ENCODE measurements at regions not wholly inside any gene's neighbourhood (a gene's known extent, or its start where the extent isn't known, plus 50 kb on each side); places are given as distances from the start of the nearest gene placed in this dataset.

DNA sequence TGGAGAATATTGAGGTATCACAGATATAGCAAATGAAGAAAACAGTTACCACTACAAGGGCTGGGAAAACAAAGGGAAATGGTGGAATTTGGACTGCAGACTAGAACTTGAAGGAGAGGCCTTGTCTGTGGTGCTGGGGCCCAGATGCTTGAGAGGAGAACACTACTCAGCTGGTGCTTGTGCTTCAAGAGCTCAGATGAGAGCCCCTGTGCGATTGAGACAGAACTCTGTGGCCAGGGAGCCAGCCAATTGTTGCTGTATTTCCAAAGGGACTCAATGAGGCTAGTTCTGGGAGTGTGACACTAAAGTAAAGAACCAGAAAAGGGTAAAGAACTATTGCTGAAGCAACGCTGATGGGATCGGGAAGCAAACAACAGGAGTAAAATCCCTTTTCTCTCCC is 406.5 kb upstream of the SEMA3D start:
- no peak for TF ChIP-seq POLR2AphosphoS5 (IDR thresholded peaks at IDR 0.05)
- TF ChIP-seq, protein P1, sequence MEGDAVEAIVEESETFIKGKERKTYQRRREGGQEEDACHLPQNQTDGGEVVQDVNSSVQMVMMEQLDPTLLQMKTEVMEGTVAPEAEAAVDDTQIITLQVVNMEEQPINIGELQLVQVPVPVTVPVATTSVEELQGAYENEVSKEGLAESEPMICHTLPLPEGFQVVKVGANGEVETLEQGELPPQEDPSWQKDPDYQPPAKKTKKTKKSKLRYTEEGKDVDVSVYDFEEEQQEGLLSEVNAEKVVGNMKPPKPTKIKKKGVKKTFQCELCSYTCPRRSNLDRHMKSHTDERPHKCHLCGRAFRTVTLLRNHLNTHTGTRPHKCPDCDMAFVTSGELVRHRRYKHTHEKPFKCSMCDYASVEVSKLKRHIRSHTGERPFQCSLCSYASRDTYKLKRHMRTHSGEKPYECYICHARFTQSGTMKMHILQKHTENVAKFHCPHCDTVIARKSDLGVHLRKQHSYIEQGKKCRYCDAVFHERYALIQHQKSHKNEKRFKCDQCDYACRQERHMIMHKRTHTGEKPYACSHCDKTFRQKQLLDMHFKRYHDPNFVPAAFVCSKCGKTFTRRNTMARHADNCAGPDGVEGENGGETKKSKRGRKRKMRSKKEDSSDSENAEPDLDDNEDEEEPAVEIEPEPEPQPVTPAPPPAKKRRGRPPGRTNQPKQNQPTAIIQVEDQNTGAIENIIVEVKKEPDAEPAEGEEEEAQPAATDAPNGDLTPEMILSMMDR (IDR thresholded peaks at IDR 0.05 in 8 of 11, conservative IDR thresholded peaks at IDR 0.05 in 3 of 11): no peak

Data from spleen (tissue), 7 donors.